GM18861 (cell line): ENCODE measurements at regions not wholly inside any gene's neighbourhood (a gene's known extent, or its start where the extent isn't known, plus 50 kb on each side); places are given as distances from the start of the nearest gene placed in this dataset.

Source experiments
- ATAC-seq: cut with Tn5 transposase; IDR thresholded peaks from one replicate; pipeline ENCODE4 v1.9.1; 2021; ENCODE audit not compliant: unreplicated experiment

GRCh38 chr18:61989138-61989537 is 96.3 kb upstream of the RNF152 start:
- no peak for ATAC-seq

DNA sequence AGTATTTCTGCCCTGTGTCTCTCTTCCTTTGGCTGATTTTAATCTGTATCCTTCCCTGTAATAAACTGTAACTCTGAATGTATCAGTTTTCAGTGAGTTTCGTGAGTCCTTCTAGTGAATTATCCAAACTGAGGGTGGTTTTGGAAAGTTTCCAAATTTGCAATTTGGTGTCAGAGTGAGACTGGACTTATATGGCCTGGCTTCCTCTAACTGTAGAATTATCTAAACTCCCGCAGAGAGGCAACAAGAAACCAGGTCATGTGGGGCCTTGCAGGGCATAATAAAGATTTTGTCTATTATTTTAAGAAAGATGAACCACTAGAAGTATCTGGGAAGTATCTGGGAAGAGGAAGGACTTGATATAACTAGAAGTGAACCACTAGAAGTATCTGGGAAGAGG is 95.3 kb upstream of the RNF152 start:
- no peak for ATAC-seq

GRCh38 chr18:61985681-61986080 is 92.9 kb upstream of the RNF152 start:
- no peak for ATAC-seq

DNA sequence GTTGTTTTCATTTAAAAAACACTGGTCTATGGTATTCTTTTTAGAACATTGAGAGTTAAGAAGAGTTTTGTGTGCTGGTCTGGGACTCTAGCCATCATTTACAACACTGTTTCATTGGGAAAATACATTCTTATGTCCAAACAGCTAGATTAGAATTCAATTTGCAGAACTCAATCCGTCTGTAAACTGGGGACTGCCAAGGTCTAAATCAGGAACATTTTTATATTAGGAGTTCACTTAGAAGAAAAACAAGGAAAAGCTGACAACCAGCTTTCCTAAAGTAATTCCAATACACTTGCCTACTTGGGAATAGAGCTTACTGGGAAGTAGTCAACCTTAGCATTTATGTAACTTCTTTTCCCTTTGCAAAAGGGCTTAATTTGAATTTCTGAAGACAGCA is 91.5 kb upstream of the RNF152 start:
- ATAC-seq: no peak

- ATAC-seq: no peak
Observed at GRCh38 chr18:61982475-61982874, 89.7 kb upstream of the RNF152 start.

GRCh38 chr18:61980355-61980754 is 87.5 kb upstream of the RNF152 start:
- ATAC-seq: no peak

DNA sequence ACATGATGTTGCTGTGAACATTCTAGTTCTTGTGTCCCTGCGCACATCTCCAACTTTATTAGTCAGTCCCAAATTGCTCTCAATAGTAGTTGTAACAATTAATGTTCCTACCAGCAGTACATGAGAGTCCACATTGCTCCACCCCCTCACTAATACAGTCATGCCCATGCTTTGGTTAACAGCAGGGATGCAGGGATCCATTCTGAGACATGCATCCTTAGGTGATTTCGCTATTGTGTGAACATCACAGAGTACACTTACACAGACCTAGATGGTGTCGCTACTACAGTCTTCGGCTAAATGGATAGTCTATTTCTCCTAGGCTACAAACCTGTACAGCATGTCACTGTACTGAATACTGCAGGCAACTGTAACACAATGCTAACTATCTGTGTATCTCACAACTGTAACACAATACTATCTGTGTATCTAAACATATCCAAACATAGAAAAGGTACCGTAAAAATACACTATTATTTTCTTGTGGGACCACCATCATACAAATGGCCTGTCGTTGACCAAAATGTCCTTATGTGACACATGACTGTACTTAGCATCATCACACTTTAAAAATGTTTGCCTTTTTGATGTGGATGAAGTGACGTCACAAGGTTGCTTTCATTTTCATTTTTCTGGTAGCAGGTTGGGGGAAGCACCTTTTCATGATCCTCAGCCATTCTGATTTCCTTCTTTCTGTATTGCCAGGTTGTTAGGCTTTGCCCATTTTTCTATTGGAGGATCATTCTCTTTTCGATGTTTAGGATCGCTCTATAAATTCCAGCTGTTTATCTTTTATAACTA is 82.9 kb upstream of the RNF152 start:
- no peak for ATAC-seq

- no peak for ATAC-seq
Observed at GRCh38 chr18:61973273-61974115, 80.7 kb upstream of the RNF152 start.

GRCh38 chr18:61972389-61973264 is 79.8 kb upstream of the RNF152 start:
- ATAC-seq: peak; percentile 85

DNA sequence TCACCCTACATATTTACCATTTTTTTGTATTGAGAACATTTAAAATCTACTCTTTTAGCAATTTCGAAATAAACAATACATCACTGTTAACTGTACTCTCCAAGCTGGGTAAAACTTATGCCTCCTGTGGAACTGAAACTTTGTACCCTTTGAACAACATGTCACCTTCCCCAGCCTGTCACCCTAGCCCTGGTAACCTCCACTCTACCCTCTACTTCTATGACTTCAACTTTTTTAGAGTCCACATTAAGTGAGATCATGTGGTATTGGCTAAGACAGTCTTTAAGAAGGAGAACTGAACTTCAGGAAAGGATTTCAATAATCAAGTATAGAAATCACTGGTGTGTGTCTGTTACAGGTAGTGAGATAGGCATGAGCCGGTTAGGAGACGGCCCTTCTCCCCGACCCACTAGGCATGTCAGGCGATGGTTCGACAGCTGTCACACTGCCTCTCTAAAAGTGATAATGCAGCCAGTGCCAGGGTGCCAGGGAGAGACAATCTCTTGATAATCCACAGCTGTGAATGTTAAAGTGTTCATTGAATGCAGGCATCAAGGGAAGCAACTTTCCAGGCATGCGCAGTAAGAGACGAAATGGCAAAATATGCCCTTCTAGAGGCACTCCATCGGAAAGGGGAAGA is 74.6 kb upstream of the RNF152 start:
- ATAC-seq: no peak

GRCh38 chr18:61965311-61965710 is 72.5 kb upstream of the RNF152 start:
- no peak for ATAC-seq

DNA sequence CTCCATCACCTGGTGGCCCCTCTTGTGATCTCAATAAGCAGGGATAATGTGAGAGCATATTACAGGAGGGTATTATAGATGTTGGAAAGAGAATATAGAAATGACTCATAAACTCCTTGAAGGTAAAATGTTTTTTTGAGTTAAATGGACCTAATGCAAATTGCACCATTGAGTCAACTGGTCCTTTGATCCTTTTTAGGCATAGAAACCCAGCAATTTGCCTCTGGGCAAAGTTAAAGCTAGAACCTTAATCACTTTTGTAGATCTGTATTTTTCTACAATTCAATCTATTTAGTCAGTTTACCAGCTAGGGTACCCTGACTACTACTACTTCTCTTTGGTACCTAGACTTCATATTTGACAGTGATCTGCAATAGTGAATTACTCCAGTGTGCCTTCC is 71.8 kb upstream of the RNF152 start:
- ATAC-seq: no peak

DNA sequence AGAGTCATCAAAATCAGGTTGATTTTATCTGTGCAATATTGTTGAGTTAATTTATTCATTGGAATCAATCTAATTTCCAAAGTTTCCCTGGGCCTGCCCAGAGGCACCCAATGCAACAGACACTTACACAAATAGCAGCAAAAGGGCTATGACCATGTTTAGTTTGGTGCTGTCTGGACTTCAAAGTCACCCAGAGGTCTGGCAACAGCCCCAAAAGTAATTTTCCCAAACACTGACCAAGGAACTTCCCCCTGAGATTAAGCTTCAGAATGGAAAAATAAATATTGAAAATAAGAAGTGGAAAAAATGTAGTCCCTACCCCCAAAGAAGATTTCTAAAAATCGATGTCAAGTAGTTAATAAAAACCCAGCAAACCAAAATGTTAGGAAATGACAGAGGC is 70.9 kb upstream of the RNF152 start:
- no peak for ATAC-seq

DNA sequence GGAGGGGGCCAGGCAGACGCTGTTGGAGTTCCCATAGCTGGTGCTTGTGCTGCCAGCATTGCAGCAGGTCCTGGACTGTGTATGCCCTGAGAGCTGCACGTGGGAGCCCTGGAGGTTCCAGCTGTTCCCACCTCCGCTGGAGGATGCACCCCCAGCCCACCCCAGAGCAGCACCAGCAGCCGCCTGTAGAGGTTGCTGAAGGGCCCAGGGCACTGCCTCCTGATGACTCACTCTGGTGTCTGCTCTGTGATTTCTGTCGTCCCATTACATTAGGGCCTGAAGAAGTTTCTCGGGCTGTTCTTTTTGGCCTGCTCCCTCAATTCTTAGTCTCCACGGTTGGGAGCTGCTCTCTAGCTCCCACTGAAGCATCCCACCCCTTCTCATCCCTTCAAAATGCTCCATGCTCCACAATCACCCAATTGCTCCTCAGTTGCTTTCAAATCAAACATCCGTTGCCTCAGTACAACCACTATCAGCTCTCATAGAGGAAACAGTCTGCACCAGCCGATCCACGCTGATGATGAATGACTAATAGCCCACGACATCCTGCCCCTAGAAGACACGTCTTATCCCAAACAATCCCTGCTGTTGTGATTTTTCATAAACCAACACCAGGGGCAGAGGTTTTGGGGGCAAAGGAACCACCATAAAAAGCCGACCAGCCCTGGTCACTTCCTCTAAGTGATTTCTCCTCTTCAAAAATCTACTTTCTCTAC is 65.2 kb upstream of the RNF152 start:
- ATAC-seq: no peak

GRCh38 chr18:61955644-61956043 is 62.8 kb upstream of the RNF152 start:
- ATAC-seq: peak; percentile 44

- ATAC-seq: no peak
Observed at GRCh38 chr18:61954096-61954746, 61.4 kb upstream of the RNF152 start.

DNA sequence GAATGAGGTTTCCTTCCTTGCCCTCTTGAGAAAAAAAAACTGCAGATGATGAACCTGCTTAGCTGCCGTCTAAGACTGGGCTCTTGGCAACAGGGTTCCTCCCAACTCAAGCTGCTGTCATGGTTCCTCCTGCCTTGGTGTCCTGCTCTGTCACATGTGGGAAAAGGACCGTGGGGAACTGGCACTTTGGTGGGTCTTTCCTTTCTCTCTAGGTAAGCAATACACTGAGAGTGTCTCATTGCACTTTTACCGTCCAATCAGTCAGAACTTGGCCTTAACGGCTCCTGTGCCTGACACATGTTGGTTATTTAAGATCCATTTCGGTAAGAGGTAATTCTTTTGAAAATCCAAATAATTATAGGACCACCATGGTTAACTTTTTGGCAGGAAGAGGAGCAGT is 60.8 kb upstream of the RNF152 start:
- no peak for ATAC-seq

GRCh38 chr18:61953161-61953560 is 60.4 kb upstream of the RNF152 start:
- no peak for ATAC-seq

DNA sequence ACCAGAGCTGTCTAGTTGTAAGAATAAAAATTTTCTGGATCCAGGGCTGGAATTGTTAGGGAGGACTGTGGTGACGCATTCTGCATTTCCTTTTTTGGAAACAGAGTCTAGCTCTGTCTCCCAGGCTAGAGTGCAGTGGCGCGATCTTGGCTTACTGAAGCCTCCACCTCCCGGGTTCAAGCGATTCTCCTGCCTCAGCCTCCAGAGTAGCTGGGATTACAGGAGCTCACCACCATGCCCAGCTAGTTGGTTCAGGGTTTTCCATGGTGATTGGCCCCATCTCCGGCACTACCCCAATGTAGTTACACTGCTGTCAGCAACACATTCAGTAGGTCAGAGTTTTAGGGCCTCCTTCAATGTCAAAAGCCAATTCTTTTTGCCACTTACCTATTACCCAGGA is 58.6 kb upstream of the RNF152 start:
- ATAC-seq: no peak

GRCh38 chr18:61950371-61950770 is 57.6 kb upstream of the RNF152 start:
- no peak for ATAC-seq
